Smooth muscle cell (in vitro differentiated cells): ENCODE measurements at regions not wholly inside any gene's neighbourhood (a gene's known extent, or its start where the extent isn't known, plus 50 kb on each side); places are given as distances from the start of the nearest gene placed in this dataset.

Experiments used
- DNase-seq: peaks from one replicate; lab custom pipeline; 2025; ENCODE audit not compliant: unreplicated experiment; lab: John Stamatoyannopoulos, UW
- H2AFZ ChIP-seq: fragments of 200-600 bp; sonication (generic); 2 replicates; pipeline ENCODE4 v1.6.0; 2016; ENCODE audit warnings: antibody characterized with exemption, low read depth, mild to moderate bottlenecking
- H3F3A ChIP-seq: fragments of 200-600 bp; sonication (generic); 2 replicates; pipeline ENCODE4 v1.6.0; 2017; ENCODE audit warnings: antibody characterized with exemption, low read depth
- H3K27ac ChIP-seq: fragments of 200-600 bp; sonication (generic); 2 replicates; pipeline ENCODE4 v1.5.1; 2016; ENCODE audit warnings: low read depth, mild to moderate bottlenecking
- H3K27me3 ChIP-seq: fragments of 200-600 bp; sonication (generic); 2 replicates; pipeline ENCODE4 v1.6.1; 2016; ENCODE audit warnings: low read depth, mild to moderate bottlenecking
- H3K36me3 ChIP-seq: fragments of 200-600 bp; sonication (generic); 2 replicates; pipeline ENCODE4 v1.5.1; 2016; ENCODE audit warnings: low read depth
- H3K4me1 ChIP-seq: fragments of 200-600 bp; sonication (generic); 2 replicates; pipeline ENCODE4 v1.5.1; 2016; ENCODE audit warnings: low read depth
- H3K4me2 ChIP-seq: fragments of 200-600 bp; sonication (generic); 2 replicates; pipeline ENCODE4 v1.6.0; 2016; ENCODE audit warnings: mild to moderate bottlenecking
- H3K4me3 ChIP-seq: fragments of 200-600 bp; sonication (generic); 2 replicates; pipeline ENCODE4 v1.5.1; 2016; ENCODE audit warnings: mild to moderate bottlenecking
- H3K79me2 ChIP-seq: fragments of 200-600 bp; sonication (generic); 2 replicates; pipeline ENCODE4 v1.6.0; 2016; ENCODE audit warnings: low read depth, mild to moderate bottlenecking
- H3K9ac ChIP-seq: fragments of 200-600 bp; sonication (generic); 2 replicates; pipeline ENCODE4 v1.6.0; 2016; ENCODE audit warnings: low read depth
- H3K9me3 ChIP-seq: fragments of 200-600 bp; sonication (generic); replicated peaks from 2 replicates; pipeline ENCODE4 v1.5.1; 2016; ENCODE audit warnings: low read depth
- H4K20me1 ChIP-seq: fragments of 200-600 bp; sonication (generic); 2 replicates; pipeline ENCODE4 v1.6.0; 2016; ENCODE audit warnings: low read depth
- WGBS: methylation state at CpG from one replicate; pipeline ENCODE4 v1.1.7; 2016; ENCODE audit warnings: low lambda C conversion rate; 5-methylcytosine and 5-hydroxymethylcytosine counted together
- TF ChIP-seq, protein P1 (sequence below): fragments of 200-600 bp; sonication (generic); IDR thresholded peaks from 2 replicates; pipeline ENCODE4 v1.5.1; 2017; ENCODE audit warnings: borderline replicate concordance, mild to moderate bottlenecking, antibody characterized with exemption; ENCODE audit not compliant: insufficient read depth, poor library complexity, severe bottlenecking

- H3F3A ChIP-seq, result peaks cover 23% of the 10 kb centered on the region
- no peaks in the 10 kb centered on the region for H3K36me3 ChIP-seq
- no peaks in the 10 kb centered on the region for H3K9me3 ChIP-seq
- DNase-seq, result no peak
- peaks cover 33% of the 10 kb centered on the region for H3K4me1 ChIP-seq
- peak overlapping the region; percentile 30 for H3K9ac ChIP-seq
- no peak overlapping the region for H2AFZ ChIP-seq
- peak overlapping the region; percentile 69 for H3K4me2 ChIP-seq
- no peaks in the 10 kb centered on the region for H3K79me2 ChIP-seq
- no peaks in the 10 kb centered on the region for H3K27me3 ChIP-seq
- TF ChIP-seq, protein P1, sequence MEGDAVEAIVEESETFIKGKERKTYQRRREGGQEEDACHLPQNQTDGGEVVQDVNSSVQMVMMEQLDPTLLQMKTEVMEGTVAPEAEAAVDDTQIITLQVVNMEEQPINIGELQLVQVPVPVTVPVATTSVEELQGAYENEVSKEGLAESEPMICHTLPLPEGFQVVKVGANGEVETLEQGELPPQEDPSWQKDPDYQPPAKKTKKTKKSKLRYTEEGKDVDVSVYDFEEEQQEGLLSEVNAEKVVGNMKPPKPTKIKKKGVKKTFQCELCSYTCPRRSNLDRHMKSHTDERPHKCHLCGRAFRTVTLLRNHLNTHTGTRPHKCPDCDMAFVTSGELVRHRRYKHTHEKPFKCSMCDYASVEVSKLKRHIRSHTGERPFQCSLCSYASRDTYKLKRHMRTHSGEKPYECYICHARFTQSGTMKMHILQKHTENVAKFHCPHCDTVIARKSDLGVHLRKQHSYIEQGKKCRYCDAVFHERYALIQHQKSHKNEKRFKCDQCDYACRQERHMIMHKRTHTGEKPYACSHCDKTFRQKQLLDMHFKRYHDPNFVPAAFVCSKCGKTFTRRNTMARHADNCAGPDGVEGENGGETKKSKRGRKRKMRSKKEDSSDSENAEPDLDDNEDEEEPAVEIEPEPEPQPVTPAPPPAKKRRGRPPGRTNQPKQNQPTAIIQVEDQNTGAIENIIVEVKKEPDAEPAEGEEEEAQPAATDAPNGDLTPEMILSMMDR, result no peak
- WGBS, result 79% methylated on average over 7 of the region's 7 CpGs
- H3K4me3 ChIP-seq, result no peak overlapping the region
- H3K27ac ChIP-seq, result peak overlapping the region; percentile 77
- no peaks in the 10 kb centered on the region for H4K20me1 ChIP-seq
Measured at GRCh38 chr3:64351713-64352638, 126.7 kb upstream of the PRICKLE2 start.

DNA sequence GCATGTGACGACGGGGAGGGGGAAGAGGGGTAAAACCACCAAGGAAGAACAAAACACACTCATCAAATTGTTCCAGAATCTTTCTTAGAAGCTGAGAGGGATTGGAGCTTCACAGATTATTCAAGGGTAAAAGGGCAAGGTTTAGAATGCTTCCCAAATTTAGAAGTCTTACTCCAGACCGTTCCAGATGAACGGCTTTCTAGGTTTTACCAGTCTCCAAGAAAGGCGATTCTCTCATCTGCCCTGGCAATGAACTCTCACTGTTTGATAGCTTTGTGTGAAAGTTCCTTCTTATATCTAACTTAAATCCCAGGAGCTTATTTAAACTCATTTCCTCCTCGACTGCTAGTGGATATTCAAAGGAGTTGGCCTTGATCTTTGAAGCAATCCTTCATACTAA lies 124.3 kb upstream of the PRICKLE2 start:
- Histone ChIP-seq H3K9me3 (no peaks in the 10 kb centered on the region), H3K36me3 (no peaks in the 10 kb centered on the region), H2AFZ (no peak overlapping the region), H3K4me2 (no peak overlapping the region), H3K4me1 (peaks cover 31% of the 10 kb centered on the region), H3K4me3 (no peak overlapping the region), H3F3A (peaks cover 9% of the 10 kb centered on the region), H3K79me2 (no peaks in the 10 kb centered on the region), H3K27ac (no peak overlapping the region), H3K9ac (no peak overlapping the region), H3K27me3 (no peaks in the 10 kb centered on the region), H4K20me1 (no peaks in the 10 kb centered on the region)
- no peak for DNase-seq
- TF ChIP-seq, protein P1, result no peak
- WGBS, result 77% methylated on average over 6 of the region's 6 CpGs

DNA sequence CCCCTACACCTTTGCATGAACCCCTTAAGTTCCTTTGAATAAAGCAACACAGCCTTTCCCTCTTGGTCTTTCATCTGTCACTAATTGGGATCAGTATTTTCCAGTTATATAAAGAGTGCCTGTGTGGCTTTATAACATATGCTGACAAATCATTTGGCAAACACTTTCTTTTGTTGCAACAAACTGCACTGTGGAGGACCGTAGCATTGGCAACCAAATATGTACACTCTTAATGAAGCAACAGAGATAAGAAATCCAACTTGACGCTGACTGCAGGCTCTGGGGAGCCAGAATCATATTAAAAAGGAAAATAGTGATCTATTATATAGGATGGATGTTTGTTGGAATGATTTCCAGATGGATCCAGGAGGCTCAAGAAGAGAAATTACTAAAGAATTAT lies 120.1 kb upstream of the PRICKLE2 start:
- H3K4me1 ChIP-seq, result peaks cover 50% of the 10 kb centered on the region
- no peaks in the 10 kb centered on the region for H4K20me1 ChIP-seq
- no peak overlapping the region for H3K4me3 ChIP-seq
- H3F3A ChIP-seq, result peaks cover 26% of the 10 kb centered on the region
- H3K4me2 ChIP-seq, result peak overlapping the region; percentile 74
- peak overlapping the region; percentile 91 for H3K9ac ChIP-seq
- H2AFZ ChIP-seq, result no peak overlapping the region
- TF ChIP-seq, protein P1, result no peak
- peak overlapping the region; percentile 99 for H3K27ac ChIP-seq
- no peaks in the 10 kb centered on the region for H3K79me2 ChIP-seq
- H3K36me3 ChIP-seq, result no peaks in the 10 kb centered on the region
- 7% methylated on average over 2 of the region's 2 CpGs for WGBS
- no peak for DNase-seq
- no peaks in the 10 kb centered on the region for H3K9me3 ChIP-seq
- H3K27me3 ChIP-seq, result no peaks in the 10 kb centered on the region
